Stomach smooth muscle (tissue), 2 donors: ENCODE measurements at regions not wholly inside any gene's neighbourhood (a gene's known extent, or its start where the extent isn't known, plus 50 kb on each side); places are given as distances from the start of the nearest gene placed in this dataset.

ENCODE experiments used
- H3K27ac ChIP-seq: one replicate; pipeline ENCODE4 v1.7.0; 2013; ENCODE audit warnings: mild to moderate bottlenecking, low read length, inconsistent platforms
- H3K27me3 ChIP-seq, 2 donors: one replicate each; pipeline ENCODE4 v1.7.0; 2013; ENCODE audit warnings: low read length in 2 of 2; ENCODE audit not compliant: insufficient read depth in 2 of 2, control insufficient read depth in 1 of 2
- H3K36me3 ChIP-seq, 2 donors: one replicate each; pipeline ENCODE4 v1.7.0; 2013; ENCODE audit warnings: low read length in 2 of 2; ENCODE audit not compliant: control insufficient read depth in 2 of 2, insufficient read depth in 2 of 2
- H3K4me1 ChIP-seq: one replicate; pipeline ENCODE4 v1.7.0; 2013; ENCODE audit warnings: low read length; ENCODE audit not compliant: control insufficient read depth, insufficient read depth
- H3K4me3 ChIP-seq, 2 donors: one replicate each; pipeline ENCODE4 v1.7.0; 2013; ENCODE audit warnings: low read length in 2 of 2
- H3K9ac ChIP-seq, 2 donors: one replicate each; pipeline ENCODE4 v1.7.0; 2013; ENCODE audit warnings: low read length in 2 of 2, mild to moderate bottlenecking in 1 of 2
- H3K9me3 ChIP-seq, 2 donors: one replicate each; pipeline ENCODE4 v1.7.0; 2013; ENCODE audit warnings: low read length in 2 of 2; ENCODE audit not compliant: control insufficient read depth in 2 of 2
- donor health status: healthy.
- donor health status: Pancreatic carcinoma.

DNA sequence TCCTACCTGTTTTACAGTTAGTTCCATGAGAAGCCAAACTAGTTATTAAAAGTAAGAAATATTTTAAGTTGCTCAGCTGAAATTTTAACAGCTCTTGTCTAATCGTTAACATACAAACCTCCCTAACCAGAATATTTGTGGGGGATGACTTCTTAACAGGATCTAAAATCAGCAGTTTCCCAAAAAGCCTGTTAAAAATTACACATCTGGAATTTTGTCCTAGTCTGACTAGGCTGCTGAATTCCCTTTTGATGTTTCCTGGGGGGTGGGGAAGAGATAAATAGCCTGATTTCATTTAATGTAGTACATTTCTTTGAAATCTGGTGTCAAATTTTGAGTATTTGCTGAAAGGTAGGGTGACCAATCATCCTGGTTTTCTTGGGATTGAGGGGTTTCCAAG lies 78.8 kb upstream of the ARHGAP29 start:
- no peaks in the 10 kb centered on the region for H3K27me3 ChIP-seq
- no peaks in the 10 kb centered on the region for H3K4me1 ChIP-seq
- H3K27ac ChIP-seq: no peak overlapping the region

DNA sequence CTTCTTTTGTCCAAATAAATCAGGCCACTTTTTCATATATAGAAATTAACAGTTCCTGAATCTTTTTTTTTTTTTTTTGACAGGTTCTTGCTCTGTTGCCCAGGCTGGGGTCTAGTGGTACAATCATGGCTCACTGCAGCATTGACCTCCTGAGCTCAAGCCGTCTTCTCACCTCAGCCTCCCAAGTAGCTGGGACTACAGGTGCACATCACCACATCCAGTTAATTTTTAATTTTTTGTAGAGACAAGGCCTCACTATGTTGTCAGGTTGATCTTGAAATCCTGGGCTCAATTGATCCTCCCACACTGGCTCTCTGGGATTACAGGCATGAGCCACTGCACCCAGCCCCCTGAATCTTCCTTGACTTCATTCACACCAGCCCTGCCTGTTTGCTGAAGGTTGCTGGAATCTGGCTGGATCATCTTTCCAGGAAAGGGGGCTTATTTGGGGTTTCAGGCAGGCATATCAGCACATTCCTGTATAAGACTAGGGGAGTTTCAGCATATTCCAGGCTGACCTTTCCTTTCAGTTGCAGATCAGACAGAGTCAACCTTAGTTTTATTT lies 78.2 kb upstream of the ARHGAP29 start:
- no peak overlapping the region for H3K9ac ChIP-seq
- no peak overlapping the region for H3K27ac ChIP-seq
- H3K4me3 ChIP-seq: no peak overlapping the region
- H3K9me3 ChIP-seq: no peaks in the 10 kb centered on the region
- no peaks in the 10 kb centered on the region for H3K4me1 ChIP-seq
- H3K36me3 ChIP-seq: no peaks in the 10 kb centered on the region
- H3K27me3 ChIP-seq: no peaks in the 10 kb centered on the region

More for the DNA sequence above, 78.8 kb upstream of the ARHGAP29 start:
- no peak overlapping the region for H3K9ac ChIP-seq
- no peaks in the 10 kb centered on the region for H3K36me3 ChIP-seq
- no peak overlapping the region for H3K4me3 ChIP-seq
- no peaks in the 10 kb centered on the region for H3K9me3 ChIP-seq

DNA sequence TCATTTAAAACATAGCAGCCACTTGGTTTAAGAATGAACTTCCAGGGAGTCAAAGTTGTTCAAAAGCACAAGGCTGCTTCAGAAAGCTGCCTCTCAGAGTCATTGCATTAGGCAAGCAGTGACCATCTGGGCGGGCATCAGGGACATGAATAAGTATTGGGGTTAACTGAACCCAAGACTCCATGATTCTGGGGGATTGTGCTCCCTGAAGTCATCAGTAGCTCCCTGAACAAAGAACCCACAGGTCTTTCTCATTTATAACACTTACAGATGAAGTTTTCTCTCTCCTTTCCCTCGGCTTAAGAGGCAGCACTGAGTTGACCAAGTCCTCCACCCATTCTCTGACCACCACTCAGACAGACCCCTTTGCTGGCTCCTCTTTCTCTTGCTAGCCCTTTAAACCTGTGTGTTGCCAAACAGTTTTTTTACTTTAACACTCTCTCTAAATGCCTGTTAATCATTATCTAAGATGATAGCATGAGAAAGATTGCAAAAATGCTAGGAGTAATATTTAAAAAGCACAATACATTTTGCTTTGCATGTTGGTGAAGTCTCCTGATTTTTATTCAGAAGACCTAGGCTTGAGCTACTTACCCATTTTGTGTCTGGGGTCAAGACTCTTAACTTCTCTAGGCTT lies 77.0 kb upstream of the ARHGAP29 start:
- H3K4me1 ChIP-seq: no peaks in the 10 kb centered on the region
- no peak overlapping the region for H3K9ac ChIP-seq

DNA sequence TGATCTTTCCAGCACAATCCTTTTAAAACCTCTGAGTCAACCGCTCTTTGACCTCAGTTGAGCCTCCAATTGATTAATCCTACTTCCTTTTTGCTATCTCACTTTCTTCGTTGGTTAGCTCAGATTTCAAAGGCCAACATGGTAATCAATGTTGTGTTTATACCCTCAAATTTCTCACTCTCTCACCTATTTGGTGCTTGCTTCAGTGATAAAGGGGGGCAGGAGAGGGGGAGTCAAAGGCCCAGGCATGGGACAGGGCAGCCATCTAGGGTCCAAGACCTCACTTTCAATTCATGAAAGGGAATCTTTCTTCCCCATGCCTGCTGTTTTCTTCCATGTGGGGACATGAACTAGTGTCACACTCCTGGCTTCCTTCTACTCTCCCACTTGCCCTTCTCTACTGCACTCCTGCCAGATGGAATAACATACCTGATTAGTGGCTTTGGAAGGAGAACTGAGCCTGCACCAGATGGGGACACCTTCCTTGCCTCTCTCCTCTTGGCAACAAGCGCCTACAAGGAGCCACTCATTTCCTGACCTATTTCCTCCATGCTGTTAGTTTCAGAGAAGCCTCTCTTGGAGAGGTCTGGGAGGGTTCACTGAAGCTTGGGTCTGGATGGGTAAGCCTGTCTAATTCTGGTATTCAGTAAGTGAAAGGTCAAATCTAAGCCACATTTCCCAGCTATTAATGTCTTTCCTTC lies 73.3 kb upstream of the ARHGAP29 start:
- H3K9me3 ChIP-seq: no peaks in the 10 kb centered on the region
- no peak overlapping the region for H3K9ac ChIP-seq
- no peak overlapping the region for H3K4me3 ChIP-seq
- no peaks in the 10 kb centered on the region for H3K4me1 ChIP-seq
- H3K27ac ChIP-seq: no peak overlapping the region
- H3K27me3 ChIP-seq: no peaks in the 10 kb centered on the region
- no peaks in the 10 kb centered on the region for H3K36me3 ChIP-seq

More for the DNA sequence above, 77.0 kb upstream of the ARHGAP29 start:
- Histone ChIP-seq H3K9me3 (no peaks in the 10 kb centered on the region), H3K4me3 (no peak overlapping the region), H3K27ac (no peak overlapping the region), H3K36me3 (no peaks in the 10 kb centered on the region), H3K27me3 (no peaks in the 10 kb centered on the region)

DNA sequence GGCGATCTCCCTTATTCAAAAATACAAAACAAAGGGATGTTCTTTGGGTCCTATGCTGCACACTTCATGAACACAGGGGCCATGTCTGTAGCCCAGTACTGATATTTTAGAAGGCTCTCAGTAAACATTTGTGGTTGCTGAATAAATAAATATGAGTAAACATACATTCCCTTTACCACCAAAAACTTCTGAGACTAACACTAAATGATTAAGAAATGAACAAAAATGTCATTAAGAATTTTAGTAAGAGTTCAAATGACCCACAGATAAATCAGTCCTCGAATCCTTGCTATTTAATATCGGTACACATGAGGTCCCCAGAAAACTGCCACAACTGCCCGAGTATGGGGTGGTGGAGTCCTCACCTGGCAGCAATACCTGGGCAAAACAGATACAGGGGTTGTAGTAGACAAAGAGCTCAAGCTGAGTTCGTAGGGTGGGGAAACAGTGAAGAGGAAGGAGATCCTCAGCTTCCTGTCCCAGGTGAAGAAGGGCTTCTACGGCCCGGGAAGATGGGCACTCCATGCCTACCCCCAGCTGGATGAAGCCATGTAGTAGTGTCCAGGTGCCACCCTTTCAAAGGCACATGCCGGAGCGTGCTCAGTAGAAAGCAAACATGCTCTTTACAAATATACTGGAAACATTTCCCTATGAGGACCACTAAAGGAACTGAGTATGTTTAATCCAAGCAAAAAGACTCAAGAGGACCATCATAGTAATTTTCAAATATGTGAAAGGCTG lies 72.6 kb upstream of the ARHGAP29 start:
- H3K4me3 ChIP-seq: no peak overlapping the region
- H3K9me3 ChIP-seq: no peaks in the 10 kb centered on the region
- H3K27me3 ChIP-seq: no peaks in the 10 kb centered on the region
- H3K9ac ChIP-seq: no peak overlapping the region
- no peaks in the 10 kb centered on the region for H3K36me3 ChIP-seq
- no peaks in the 10 kb centered on the region for H3K4me1 ChIP-seq
- H3K27ac ChIP-seq: no peak overlapping the region

DNA sequence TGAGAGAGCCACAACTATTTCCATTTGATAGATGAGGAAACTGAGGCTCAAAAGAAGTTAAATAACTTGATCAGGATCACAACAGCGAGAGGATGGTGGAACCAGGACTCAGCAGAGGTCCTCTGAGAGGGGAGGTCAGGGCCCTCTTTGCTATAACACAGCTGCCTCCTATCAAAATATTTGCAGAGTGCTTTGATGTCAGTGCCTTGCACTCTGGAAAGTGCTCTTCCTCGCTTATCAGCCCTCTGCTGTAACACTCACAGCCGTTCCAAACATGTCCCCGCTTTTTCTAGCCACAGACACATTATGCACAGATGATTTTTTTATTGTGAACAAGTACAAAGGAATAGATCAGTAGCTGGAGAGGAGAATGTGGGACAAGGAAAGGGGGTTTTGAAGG lies 71.8 kb upstream of the ARHGAP29 start:
- H3K27ac ChIP-seq: no peak overlapping the region
- no peaks in the 10 kb centered on the region for H3K4me1 ChIP-seq
- H3K27me3 ChIP-seq: no peaks in the 10 kb centered on the region
- H3K9me3 ChIP-seq: no peaks in the 10 kb centered on the region
- H3K9ac ChIP-seq: no peak overlapping the region
- H3K36me3 ChIP-seq: no peaks in the 10 kb centered on the region
- H3K4me3 ChIP-seq: no peak overlapping the region

DNA sequence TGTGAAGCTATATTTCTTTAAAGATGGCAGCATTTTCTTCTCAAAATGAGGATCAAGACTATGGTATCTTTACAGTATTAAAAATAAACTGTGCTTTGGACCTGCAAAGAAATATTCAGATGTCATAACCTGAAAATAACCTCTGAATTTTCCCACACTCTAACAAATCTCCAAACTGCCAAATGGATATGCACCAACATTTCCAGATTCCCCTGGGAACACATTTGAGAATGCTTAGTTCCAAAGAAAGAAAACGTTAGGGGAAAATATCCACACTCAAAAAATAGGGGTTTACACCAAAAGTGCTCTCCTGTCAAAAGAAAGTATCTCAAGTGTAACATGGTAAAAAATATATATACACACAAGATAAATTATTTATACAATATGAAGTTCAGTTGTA lies 69.1 kb upstream of the ARHGAP29 start:
- Histone ChIP-seq H3K36me3 (no peaks in the 10 kb centered on the region), H3K4me1 (no peaks in the 10 kb centered on the region), H3K9ac (no peak overlapping the region), H3K4me3 (no peak overlapping the region), H3K27ac (no peak overlapping the region), H3K27me3 (no peaks in the 10 kb centered on the region), H3K9me3 (no peaks in the 10 kb centered on the region)

DNA sequence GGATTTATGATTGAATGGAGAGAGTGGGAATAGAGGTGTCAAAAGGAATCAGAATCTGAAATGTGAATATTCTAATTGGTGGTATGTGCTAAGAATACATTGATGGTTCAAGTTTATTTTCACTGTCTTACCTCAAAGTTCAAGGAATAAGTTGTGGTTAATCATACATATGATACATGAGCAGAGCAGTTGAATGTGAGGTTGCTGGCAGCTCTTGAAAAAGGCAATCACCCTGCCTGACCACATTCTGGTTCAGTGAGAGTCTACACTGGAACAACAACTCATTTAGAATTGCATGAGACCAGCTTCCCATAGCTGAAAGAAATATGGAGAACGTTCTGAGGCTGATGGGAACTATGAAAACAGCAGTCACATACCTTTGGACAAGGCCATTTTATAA lies 68.3 kb upstream of the ARHGAP29 start:
- Histone ChIP-seq H3K9me3 (no peaks in the 10 kb centered on the region), H3K9ac (no peak overlapping the region), H3K4me1 (no peaks in the 10 kb centered on the region), H3K4me3 (no peak overlapping the region), H3K36me3 (no peaks in the 10 kb centered on the region), H3K27me3 (no peaks in the 10 kb centered on the region), H3K27ac (no peak overlapping the region)

DNA sequence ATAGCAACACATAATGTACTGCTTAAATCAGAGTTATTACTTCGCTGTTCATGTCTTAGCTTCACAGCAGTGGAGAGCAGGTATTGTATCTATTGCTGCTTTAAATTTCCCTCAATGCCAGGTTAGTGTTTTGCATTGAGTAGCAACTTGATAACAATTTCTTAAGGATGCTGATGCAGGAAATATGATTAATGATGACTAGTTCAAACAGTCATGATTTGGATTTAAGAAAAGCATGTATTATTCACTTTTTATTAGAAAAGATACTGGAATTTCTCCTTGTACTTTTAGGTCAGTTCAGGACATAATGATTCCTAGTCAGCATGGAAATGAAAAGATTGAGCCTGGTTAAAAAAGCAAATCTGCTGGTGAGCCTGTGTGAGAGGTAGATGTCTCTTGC lies 67.2 kb upstream of the ARHGAP29 start:
- no peak overlapping the region for H3K27ac ChIP-seq

DNA sequence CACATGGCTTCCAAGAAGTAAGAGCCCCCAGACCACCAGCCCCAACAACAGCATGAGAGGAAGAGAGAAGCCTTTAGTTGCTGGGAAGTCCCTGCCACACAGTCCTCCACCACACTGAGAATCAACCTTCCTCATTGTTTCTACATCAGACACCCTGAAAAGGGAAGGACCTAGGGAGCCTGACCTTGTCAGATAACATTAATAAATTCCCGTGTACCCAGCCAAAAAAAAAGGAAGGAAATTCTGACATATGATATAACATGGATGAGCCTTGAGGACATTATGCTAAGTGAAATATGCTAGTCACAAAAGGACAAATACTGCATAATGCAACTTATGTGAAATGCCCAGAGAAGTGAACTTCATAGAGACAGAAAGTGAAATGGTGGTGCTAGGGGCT lies 65.6 kb upstream of the ARHGAP29 start:
- Histone ChIP-seq H3K36me3 (no peaks in the 10 kb centered on the region), H3K9ac (no peak overlapping the region), H3K4me3 (no peak overlapping the region), H3K4me1 (no peaks in the 10 kb centered on the region), H3K27ac (no peak overlapping the region), H3K9me3 (no peaks in the 10 kb centered on the region), H3K27me3 (no peaks in the 10 kb centered on the region)

More for the DNA sequence above, 67.2 kb upstream of the ARHGAP29 start:
- Histone ChIP-seq H3K9ac (no peak overlapping the region), H3K4me1 (no peaks in the 10 kb centered on the region), H3K36me3 (no peaks in the 10 kb centered on the region), H3K9me3 (no peaks in the 10 kb centered on the region), H3K27me3 (no peaks in the 10 kb centered on the region), H3K4me3 (no peak overlapping the region)
